Astrocyte (in vitro differentiated cells and primary cell): ENCODE measurements at regions not wholly inside any gene's neighbourhood (a gene's known extent, or its start where the extent isn't known, plus 50 kb on each side); places are given as distances from the start of the nearest gene placed in this dataset.

Experiments used
- DNase-seq: peaks from one replicate; pipeline ENCODE4 v3.0.0-alpha.2; 2010; ENCODE audit warnings: low read depth
- FAIRE-seq: peaks from 2 replicates; lab custom pipeline; 2011; peaks lifted over from hg19 to GRCh38; lab: Jason Lieb, UNC
- H2AFZ ChIP-seq: 2 replicates; pipeline ENCODE4 v1.6.0; 2012; ENCODE audit warnings: low read depth, low read length, inconsistent platforms
- H3K27ac ChIP-seq: 2 replicates; pipeline ENCODE4 v1.5.1; 2011; ENCODE audit warnings: low read depth, low read length, inconsistent platforms
- H3K27me3 ChIP-seq: 2 replicates; pipeline ENCODE4 v1.6.0; 2011; ENCODE audit warnings: low read length, inconsistent platforms; ENCODE audit not compliant: insufficient read depth
- H3K36me3 ChIP-seq: 2 replicates; pipeline ENCODE4 v1.5.1; 2011; ENCODE audit warnings: low read length, inconsistent platforms; ENCODE audit not compliant: insufficient read depth
- H3K4me1 ChIP-seq: 2 replicates; pipeline ENCODE4 v1.5.1; 2011; ENCODE audit warnings: low read length, inconsistent platforms; ENCODE audit not compliant: insufficient read depth
- H3K4me2 ChIP-seq: 2 replicates; pipeline ENCODE4 v1.6.0; 2012; ENCODE audit warnings: low read length, inconsistent platforms
- H3K4me3 ChIP-seq: 2 replicates; pipeline ENCODE4 v1.5.1; 2011; ENCODE audit warnings: low read depth, mild to moderate bottlenecking, low read length, inconsistent platforms; ENCODE audit not compliant: insufficient read depth
- H3K79me2 ChIP-seq: 2 replicates; pipeline ENCODE4 v1.6.0; 2012; ENCODE audit warnings: mild to moderate bottlenecking, low read length, inconsistent platforms; ENCODE audit not compliant: insufficient read depth
- H3K9ac ChIP-seq: 2 replicates; pipeline ENCODE4 v1.6.0; 2012; ENCODE audit warnings: mild to moderate bottlenecking, low read length, inconsistent platforms
- H3K9me3 ChIP-seq: 2 replicates; pipeline ENCODE4 v1.5.1; 2012; ENCODE audit warnings: low read depth, mild to moderate bottlenecking, low read length, inconsistent platforms; ENCODE audit not compliant: insufficient read depth
- H4K20me1 ChIP-seq: 2 replicates; pipeline ENCODE4 v1.6.0; 2012; ENCODE audit warnings: low read length, inconsistent platforms; ENCODE audit not compliant: insufficient read depth
- H3K27ac Mint-ChIP-seq: one replicate; pipeline ENCODE4 v1.8.0; 2021; ENCODE audit warnings: mild to moderate bottlenecking, mixed read lengths; ENCODE audit not compliant: unreplicated experiment
- H3K27me3 Mint-ChIP-seq: one replicate; pipeline ENCODE4 v1.8.0; 2021; ENCODE audit warnings: low read depth, mixed read lengths; ENCODE audit not compliant: unreplicated experiment
- H3K36me3 Mint-ChIP-seq: one replicate; pipeline ENCODE4 v1.8.0; 2021; ENCODE audit warnings: low read depth, mixed read lengths; ENCODE audit not compliant: unreplicated experiment
- H3K4me1 Mint-ChIP-seq: one replicate; pipeline ENCODE4 v1.8.0; 2021; ENCODE audit warnings: low read depth, mixed read lengths; ENCODE audit not compliant: unreplicated experiment
- H3K4me3 Mint-ChIP-seq: one replicate; pipeline ENCODE4 v1.8.0; 2021; ENCODE audit warnings: mild to moderate bottlenecking, moderate library complexity, mixed read lengths; ENCODE audit not compliant: unreplicated experiment
- H3K9me3 Mint-ChIP-seq: one replicate; pipeline ENCODE4 v1.8.0; 2021; ENCODE audit warnings: mild to moderate bottlenecking, mixed read lengths; ENCODE audit not compliant: unreplicated experiment
- EZH2 ChIP-seq: IDR thresholded peaks from 2 replicates; pipeline ENCODE4 v1.6.1; 2012; ENCODE audit warnings: mild to moderate bottlenecking, low read length, inconsistent platforms; ENCODE audit not compliant: insufficient read depth
- TF ChIP-seq, protein P1 (sequence below): IDR thresholded peaks from 2 replicates; pipeline ENCODE4 v1.5.1; 2011; ENCODE audit warnings: low read depth, mild to moderate bottlenecking, inconsistent platforms, low read length, moderate library complexity; ENCODE audit not compliant: insufficient read depth

DNA sequence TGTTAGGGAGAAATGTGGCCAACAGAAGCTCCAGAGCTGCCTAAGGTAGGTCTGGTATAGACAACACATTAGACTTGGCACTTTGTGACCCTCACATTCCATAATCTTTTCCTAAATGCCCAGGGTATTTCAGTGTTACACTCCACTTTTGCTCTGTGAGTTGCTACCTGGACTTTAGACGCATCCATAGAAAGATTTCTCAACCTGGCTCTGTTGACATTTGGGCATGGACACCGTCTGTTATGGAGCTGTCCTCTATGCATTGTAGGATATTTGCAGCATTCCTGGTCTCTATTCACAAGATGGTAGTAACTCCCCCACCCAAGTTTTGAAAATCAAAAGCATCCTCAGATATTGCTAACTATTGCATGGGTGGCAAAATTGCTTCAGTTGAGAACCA lies 136.5 kb upstream of the NETO1 start:
- Histone ChIP-seq H3K4me1 (no peaks in the 10 kb centered on the region), H3K27ac (no peak overlapping the region), H3K4me2 (no peak overlapping the region), H4K20me1 (no peaks in the 10 kb centered on the region), H3K9ac (no peak overlapping the region), H3K27me3 (no peaks in the 10 kb centered on the region), H3K9me3 (no peaks in the 10 kb centered on the region), H3K36me3 (no peaks in the 10 kb centered on the region), H2AFZ (no peak overlapping the region), H3K79me2 (no peaks in the 10 kb centered on the region), H3K4me3 (no peak overlapping the region)
- Mint-ChIP-seq H3K27me3 (no peaks in the 10 kb centered on the region), H3K4me1 (peaks cover 2% of the 10 kb centered on the region), H3K36me3 (no peaks in the 10 kb centered on the region), H3K4me3 (no peak overlapping the region), H3K27ac (no peak overlapping the region), H3K9me3 (no peaks in the 10 kb centered on the region)
- FAIRE-seq: no peak
- DNase-seq: no peak
- TF ChIP-seq EZH2: no peak
- TF ChIP-seq, protein P1, sequence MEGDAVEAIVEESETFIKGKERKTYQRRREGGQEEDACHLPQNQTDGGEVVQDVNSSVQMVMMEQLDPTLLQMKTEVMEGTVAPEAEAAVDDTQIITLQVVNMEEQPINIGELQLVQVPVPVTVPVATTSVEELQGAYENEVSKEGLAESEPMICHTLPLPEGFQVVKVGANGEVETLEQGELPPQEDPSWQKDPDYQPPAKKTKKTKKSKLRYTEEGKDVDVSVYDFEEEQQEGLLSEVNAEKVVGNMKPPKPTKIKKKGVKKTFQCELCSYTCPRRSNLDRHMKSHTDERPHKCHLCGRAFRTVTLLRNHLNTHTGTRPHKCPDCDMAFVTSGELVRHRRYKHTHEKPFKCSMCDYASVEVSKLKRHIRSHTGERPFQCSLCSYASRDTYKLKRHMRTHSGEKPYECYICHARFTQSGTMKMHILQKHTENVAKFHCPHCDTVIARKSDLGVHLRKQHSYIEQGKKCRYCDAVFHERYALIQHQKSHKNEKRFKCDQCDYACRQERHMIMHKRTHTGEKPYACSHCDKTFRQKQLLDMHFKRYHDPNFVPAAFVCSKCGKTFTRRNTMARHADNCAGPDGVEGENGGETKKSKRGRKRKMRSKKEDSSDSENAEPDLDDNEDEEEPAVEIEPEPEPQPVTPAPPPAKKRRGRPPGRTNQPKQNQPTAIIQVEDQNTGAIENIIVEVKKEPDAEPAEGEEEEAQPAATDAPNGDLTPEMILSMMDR: no peak

DNA sequence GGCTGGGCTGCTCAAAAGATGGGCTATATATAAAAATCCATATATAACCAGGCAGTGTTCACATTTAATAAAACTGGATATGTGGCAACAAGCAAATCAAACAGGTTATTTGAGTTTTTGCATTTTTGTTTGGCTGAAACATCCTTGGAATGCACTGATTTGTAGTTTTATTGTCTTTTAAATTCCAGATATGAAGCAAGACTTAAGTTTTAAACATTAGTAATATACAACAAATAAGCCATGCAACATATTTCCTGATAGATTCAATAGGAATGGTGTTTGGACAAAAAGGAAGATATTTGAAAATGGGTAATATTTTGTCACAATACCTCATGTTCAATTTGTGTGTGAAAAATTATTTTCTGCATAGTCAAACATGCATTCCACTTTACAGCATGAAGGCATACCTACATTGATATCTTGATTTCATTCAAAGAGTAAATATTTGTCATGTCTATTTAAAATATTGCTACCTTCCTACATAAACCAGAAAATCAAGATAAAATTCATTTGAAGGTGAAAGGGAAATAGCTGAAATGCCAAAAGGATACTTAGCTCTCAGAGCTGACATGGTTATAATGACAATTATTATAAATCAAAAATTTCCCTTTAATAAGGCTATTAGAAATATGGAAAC lies 132.3 kb upstream of the NETO1 start:
- Histone ChIP-seq H3K36me3 (no peaks in the 10 kb centered on the region), H3K9me3 (no peaks in the 10 kb centered on the region), H3K4me1 (no peaks in the 10 kb centered on the region), H4K20me1 (no peaks in the 10 kb centered on the region), H3K4me2 (no peak overlapping the region), H3K79me2 (no peaks in the 10 kb centered on the region), H3K27ac (no peak overlapping the region), H2AFZ (no peak overlapping the region), H3K9ac (no peak overlapping the region), H3K4me3 (no peak overlapping the region), H3K27me3 (no peaks in the 10 kb centered on the region)
- Mint-ChIP-seq H3K36me3 (no peaks in the 10 kb centered on the region), H3K27ac (no peak overlapping the region), H3K9me3 (no peaks in the 10 kb centered on the region), H3K4me1 (peaks cover 4% of the 10 kb centered on the region), H3K27me3 (no peaks in the 10 kb centered on the region), H3K4me3 (no peak overlapping the region)
- DNase-seq: no peak
- peak; percentile 60 for FAIRE-seq
- TF ChIP-seq, protein P1: no peak
- TF ChIP-seq EZH2: no peak

DNA sequence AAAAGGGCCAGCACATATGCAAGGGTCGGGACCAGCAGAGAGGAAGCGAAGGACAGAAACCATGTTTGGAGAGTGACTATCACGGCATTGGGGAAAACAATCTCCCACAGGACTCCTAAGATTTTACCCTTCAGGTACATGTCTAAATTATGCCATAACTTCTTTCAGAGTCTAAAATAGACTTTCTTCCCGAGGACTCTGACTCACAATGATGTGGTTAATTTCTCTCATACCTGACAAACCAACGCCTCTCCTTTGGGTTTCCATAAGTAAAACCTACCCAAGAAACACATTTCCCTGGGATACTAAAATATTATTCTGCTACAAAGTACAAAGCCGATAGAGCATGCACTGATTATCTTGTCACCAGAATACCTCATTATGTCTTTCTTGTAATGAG lies 127.8 kb upstream of the NETO1 start:
- H3K36me3 Mint-ChIP-seq: no peaks in the 10 kb centered on the region
- H3K4me3 Mint-ChIP-seq: no peak overlapping the region
- Histone ChIP-seq H3K36me3 (no peaks in the 10 kb centered on the region), H3K9me3 (no peaks in the 10 kb centered on the region), H3K27me3 (no peaks in the 10 kb centered on the region), H3K27ac (no peak overlapping the region), H3K4me2 (peak overlapping the region; percentile 35), H3K4me1 (no peaks in the 10 kb centered on the region), H3K9ac (no peak overlapping the region), H2AFZ (no peak overlapping the region), H3K4me3 (no peak overlapping the region), H3K79me2 (no peaks in the 10 kb centered on the region), H4K20me1 (no peaks in the 10 kb centered on the region)
- peak; percentile 19 for DNase-seq
- no peak overlapping the region for H3K27ac Mint-ChIP-seq
- no peak for TF ChIP-seq EZH2
- TF ChIP-seq, protein P1: no peak
- no peaks in the 10 kb centered on the region for H3K27me3 Mint-ChIP-seq
- no peaks in the 10 kb centered on the region for H3K9me3 Mint-ChIP-seq
- FAIRE-seq: no peak
- H3K4me1 Mint-ChIP-seq: peaks cover 4% of the 10 kb centered on the region
